DMS 273 treated with DMSO at 0.1 percent for 48 hours (cell line): ENCODE measurements at regions not wholly inside any gene's neighbourhood (a gene's known extent, or its start where the extent isn't known, plus 50 kb on each side); places are given as distances from the start of the nearest gene placed in this dataset.

ENCODE experiments used
- DNase-seq: peaks from one replicate; lab custom pipeline; 2025; lab: John Stamatoyannopoulos, UW

DNA sequence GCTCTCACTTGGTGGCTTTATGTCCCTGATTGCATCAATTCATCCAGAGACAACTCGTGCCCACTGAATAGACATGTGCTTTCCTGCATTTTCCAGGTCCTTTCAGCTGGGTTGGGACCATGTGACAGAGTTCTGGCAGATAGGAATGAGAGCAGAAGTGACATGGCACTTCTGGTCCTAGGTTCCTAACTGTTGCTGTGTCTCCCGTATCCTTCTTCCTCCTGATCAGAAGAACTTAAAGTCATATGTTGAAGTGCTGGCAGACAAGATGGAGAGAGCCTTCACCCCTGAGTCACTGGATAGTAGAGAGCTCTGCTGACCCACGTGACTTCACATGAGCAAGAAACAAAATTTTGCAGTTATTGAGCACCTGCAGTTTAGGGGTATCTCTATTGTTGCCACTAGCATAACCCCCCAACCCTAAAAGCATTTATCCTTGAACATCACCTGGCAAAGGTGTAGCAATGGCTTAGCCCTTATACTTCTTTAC lies 80.0 kb downstream of the NREP start:
- DNase-seq = no peak

DNA sequence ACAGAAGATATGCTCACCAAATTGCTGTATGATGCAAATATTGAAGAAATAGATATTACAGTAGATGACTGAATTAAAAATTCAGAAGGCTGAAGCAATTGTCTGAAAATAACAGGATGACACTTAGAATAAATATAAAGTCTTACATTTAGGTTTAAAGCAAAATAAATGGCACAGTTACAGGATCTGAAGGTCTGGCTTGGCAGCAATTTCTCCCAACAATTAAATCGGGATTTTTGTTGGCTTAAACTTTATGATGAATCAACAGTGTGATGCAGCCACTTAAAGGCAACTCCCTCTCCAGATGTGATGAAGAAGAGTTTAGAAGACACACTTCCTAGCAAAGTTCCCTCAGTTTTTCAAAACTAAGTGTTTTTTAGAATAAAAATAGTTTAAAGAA lies 80.5 kb downstream of the NREP start:
- no peak for DNase-seq

DNA sequence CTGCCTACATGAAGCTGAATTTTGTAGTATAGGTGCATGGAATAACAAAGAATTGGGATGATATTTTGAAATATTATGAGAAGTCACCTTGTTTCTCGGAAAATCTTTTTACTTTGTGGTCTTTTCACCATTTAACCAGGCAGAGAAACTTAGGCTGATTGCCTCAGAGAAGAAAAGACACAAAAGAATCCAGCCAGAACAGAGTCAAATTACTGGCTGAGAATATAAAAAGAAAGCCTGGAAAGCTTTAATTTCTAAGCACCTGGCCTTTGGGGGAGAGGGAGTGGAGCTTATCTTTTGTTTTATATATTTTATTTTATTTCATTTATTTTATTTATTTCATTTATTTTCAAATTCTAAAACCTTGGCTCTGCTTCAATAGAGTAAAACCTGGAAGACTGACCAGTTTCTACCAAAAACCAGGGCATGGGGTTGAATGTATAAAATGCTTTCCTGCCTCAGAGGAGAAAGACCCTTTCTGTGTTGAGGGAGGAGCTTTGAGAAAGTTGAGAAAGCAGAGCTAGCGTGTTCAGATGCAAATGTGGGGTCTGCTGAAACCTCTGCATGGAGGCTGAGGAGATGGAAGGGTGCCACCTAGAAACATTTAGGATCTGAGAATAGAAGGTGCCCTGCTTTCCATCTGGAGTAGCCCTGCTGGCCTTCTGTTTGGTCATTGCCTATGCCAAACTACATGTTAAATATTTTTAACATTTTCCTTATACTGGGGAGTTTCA lies 81.6 kb downstream of the NREP start:
- DNase-seq = no peak

GRCh38 chr5:111673891-111674626 lies 82.9 kb downstream of the NREP start:
- DNase-seq = no peak

DNA sequence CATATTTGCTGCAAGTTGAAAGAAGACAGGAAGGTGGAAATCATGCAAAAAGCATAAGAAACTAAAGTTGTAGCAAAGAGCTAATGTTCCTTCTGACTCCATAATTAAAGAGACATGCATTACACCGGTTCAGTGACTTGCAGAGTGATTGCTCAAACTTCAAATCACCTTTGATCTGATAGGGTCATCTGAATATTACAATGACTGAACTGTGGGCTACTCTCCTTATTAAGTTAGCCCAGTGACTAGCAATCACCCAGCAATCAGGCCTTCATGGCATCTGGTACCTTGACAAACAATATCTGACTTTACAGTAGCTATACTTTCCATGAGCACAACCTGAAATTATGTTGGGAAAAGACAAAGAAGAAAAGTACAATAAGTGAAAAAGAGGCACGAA lies 84.9 kb downstream of the NREP start:
- DNase-seq = no peak

- DNase-seq = no peak
Measured at GRCh38 chr5:111670826-111671492, 86.0 kb downstream of the NREP start.

DNA sequence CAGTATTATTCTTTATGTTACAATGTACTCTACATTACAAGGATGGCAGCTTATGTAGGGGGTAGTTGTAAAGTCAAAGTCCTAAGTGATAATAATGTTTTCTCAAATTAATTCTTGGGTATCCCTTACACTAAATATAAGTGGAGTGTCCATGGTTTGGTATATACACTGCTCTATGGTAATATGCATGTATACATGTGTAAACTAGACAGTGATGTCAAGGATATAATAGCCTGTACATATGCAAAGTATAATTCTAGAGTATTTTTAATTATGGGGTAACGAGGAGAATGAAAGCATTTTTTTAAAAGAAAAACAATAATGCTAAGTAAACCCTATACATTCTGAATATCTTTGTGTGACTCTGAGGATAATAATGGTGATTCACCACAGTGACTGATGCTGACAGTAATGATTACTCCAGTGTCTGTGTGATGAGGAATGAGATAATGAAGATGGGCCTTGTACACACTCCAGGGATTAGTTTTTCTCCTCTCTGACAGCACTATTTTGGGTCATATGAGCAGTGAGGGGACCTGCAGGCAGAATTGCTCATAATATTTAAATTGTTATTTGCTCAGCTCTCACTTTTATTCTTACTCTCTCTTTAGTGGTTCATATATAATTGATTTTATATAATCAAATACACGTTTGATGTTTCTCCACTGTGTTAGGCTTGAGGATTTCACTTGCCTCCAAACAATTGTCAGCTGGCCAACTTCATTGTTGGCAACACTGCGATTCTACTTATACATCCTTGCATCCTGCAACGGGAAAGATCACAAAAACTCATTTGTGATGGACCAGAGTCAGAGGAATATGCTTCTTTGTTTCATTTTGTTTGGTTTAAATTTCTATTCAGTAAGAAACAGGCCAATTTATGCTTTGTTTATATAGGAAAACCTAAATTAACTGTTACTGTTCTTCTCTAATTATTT lies 88.2 kb downstream of the NREP start:
- DNase-seq = no peak

GRCh38 chr5:111667128-111667736 lies 89.8 kb downstream of the NREP start:
- no peak for DNase-seq

GRCh38 chr5:111656580-111656979 lies 100.4 kb downstream of the NREP start:
- DNase-seq = no peak

GRCh38 chr5:111655169-111655924 lies 101.6 kb downstream of the NREP start:
- DNase-seq = no peak

GRCh38 chr5:111653408-111653807 lies 103.6 kb downstream of the NREP start:
- DNase-seq = no peak

DNA sequence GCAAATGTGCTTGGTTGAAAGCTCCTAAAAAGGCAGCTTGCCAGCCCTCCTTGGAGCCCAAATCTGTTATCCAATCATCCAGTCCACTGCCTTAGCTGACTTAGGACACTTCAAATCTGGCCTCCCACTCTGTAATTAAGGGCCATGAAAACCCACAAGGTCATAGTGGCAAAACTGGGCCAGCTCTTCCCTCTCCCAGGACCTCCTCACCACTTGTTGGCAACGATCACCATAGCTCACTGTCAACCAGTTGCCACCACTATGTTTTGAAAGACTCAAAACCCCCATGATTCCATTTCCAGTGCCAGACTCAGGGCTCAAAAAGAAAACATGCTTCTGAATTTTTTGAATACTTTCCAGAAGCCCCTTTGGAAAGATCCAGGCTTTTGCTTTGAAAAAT lies 107.5 kb downstream of the NREP start:
- DNase-seq = no peak

DNA sequence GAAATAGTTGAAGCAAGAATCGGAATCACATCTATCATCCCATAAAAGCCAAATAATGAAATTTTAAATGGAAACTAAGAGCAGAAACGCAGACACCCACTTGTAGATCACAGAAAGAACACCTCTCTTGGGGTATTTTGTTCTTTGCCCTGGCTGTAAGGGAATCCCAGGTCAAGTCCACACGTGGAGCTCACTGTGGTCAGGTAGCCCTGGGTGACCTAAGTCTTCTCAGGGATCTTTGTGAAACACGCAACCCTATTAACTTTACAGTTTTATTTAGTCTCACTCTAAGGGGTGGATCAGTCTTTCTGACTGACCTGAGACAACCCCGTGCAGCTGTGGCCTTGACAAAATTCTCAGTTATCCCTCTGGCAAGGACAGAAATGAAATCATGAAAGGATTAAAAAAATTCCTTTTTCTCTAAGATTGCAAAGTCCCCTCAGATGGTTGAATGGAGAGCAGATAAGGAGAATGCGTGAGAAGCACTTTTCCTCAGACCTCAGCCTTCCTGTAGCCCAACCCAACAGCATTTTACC lies 111.6 kb downstream of the NREP start:
- DNase-seq = no peak

DNA sequence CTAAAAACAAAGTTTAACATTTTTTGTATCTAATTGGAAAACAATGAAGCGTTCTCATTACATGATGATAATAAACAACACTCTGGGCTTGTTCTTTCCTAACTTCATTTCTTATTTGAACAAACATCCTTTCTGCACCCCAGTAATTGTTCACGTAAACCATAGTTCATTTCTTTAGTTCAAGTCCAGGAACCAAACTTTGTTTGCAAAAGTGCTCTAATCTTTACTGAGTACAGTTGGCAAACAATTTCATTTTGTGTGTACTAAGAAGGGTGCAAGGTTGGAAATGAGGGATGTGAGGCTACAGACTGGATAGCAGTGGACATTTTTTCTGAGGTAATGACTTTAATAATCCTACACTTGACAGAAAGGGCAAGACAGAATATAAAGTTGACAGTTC lies 113.5 kb downstream of the NREP start:
- DNase-seq = no peak

GRCh38 chr5:111641533-111642233 lies 115.3 kb downstream of the NREP start:
- DNase-seq = no peak

DNA sequence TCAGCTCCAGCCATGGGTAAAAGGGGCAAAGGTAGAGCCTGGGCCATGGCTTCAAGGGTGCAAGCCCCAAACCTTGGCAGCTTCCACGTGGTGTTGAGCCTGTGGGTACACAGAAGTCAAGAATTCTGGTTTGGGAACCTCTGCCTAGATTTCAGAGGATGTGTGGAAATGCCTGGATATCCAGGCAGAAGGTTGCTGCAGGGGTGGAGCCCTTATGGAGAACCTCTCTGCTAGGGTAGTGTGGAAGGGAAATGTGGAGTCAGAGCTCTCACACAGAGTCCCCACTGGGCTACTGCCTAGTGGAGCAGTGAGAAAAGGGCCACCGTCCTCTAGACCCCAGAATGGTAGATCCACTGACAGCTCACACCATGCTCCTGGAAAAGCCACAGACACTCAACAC lies 117.1 kb downstream of the NREP start:
- DNase-seq = no peak

GRCh38 chr5:111636736-111637135 lies 120.3 kb downstream of the NREP start:
- DNase-seq = no peak

DNA sequence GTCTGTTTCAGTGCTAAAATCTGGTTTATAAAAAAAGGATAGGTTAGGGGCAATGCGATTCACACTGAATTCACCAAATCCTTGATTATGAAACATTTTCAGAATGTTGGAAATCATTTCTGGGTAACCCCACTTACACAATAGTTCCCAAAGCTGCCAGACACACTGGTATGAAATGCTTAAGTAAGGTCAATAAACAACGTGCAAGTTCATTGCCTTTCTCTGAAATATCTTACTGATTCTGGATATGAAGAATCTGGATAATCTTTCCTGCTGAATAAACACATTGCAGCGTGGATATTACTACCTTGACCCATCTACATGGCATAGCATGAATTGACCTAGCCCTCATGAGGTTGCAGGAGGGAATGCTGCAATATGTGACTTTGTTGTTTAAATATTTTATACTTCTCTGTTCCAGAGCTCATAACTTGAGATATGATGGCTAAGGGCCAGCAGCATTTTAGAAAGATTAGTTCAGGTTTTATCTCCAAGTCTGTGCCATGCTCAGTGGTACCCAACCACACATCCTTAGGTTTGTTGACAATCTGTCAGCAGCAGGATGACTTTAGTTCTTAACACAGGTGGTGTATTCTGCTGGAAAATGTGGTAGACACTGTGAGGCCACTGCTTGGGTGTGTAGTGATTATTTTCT lies 121.0 kb downstream of the NREP start:
- no peak for DNase-seq
